RWPE1 (cell line): ENCODE measurements at regions not wholly inside any gene's neighbourhood (a gene's known extent, or its start where the extent isn't known, plus 50 kb on each side); places are given as distances from the start of the nearest gene placed in this dataset.

Experiments
- CTCF ChIA-PET: fragments of 350-600 bp; sonication (Branson Sonifier 250); formaldehyde crosslinking; extraction: SDS; loops from one replicate; lab custom pipeline; 2021; lab: Yijun Ruan, JAX
- POLR2A ChIA-PET: fragments of 400-600 bp; formaldehyde crosslinking; extraction: SDS; loops from one replicate; lab custom pipeline; 2020; ENCODE audit warnings: antibody characterized with exemption; ENCODE audit not compliant: low non-redundant PET; lab: Yijun Ruan, JAX
- DNase-seq: peaks from one replicate; pipeline ENCODE4 v3.0.0; 2012; ENCODE audit warnings: low spot score
- H3K27ac ChIP-seq: fragments of 450-650 bp; 2 replicates; pipeline ENCODE4 v1.5.1; 2017
- TF ChIP-seq, protein P1 (sequence below): fragments of 450-650 bp; conservative IDR thresholded peaks from 2 replicates; pipeline ENCODE4 v1.5.1; 2017; ENCODE audit warnings: low read depth, mild to moderate bottlenecking

DNA sequence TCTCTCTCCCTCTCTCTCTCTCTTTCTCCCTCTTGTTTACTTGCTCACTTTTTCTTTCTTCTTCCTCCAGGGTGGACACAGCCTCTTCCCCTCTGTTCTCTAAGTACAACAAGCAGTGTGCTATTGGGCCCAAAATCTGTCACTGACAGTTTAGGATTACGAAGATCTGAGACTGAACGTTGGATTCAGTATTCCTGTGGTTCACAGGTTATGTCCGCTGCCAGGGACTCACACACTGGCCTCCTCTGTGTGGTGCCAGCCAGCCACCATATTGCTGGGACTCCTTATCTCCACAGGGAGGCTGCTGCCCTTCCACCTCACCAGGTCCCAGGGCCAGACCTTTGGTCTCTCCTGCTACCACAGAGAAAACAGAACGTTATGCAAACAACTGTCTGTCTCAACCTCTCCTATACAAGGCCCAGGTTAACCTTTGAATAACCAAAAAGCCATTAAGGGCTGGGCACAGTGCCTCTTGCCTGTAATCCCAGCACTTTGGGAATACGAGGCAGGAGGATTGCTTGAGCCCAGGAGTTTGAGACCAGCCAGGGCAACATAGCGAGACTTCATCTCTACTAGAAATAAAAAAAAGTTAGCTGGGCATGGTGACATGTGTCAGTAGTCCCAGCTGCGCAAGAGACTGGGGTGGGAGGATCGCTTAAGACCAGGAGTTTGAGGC is 171.9 kb upstream of the RAB4A start:
- ChIA-PET POLR2A (no interaction called here), CTCF (no interaction called here)
- H3K27ac ChIP-seq, result no peak overlapping the region
- no peak for DNase-seq
- TF ChIP-seq, protein P1, sequence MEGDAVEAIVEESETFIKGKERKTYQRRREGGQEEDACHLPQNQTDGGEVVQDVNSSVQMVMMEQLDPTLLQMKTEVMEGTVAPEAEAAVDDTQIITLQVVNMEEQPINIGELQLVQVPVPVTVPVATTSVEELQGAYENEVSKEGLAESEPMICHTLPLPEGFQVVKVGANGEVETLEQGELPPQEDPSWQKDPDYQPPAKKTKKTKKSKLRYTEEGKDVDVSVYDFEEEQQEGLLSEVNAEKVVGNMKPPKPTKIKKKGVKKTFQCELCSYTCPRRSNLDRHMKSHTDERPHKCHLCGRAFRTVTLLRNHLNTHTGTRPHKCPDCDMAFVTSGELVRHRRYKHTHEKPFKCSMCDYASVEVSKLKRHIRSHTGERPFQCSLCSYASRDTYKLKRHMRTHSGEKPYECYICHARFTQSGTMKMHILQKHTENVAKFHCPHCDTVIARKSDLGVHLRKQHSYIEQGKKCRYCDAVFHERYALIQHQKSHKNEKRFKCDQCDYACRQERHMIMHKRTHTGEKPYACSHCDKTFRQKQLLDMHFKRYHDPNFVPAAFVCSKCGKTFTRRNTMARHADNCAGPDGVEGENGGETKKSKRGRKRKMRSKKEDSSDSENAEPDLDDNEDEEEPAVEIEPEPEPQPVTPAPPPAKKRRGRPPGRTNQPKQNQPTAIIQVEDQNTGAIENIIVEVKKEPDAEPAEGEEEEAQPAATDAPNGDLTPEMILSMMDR, result no peak

- no peak for DNase-seq
- ChIA-PET CTCF (interaction anchor here (0.5 kb wide), 1 partner anchor 381 kb away, joined by 3 read pairs; no protein-coding TSS in a partner anchor), POLR2A (no interaction called here)
- TF ChIP-seq, protein P1, result no peak
- H3K27ac ChIP-seq, result no peak overlapping the region
Measured at GRCh38 chr1:229101011-229101871, 169.7 kb upstream of the RAB4A start.

DNA sequence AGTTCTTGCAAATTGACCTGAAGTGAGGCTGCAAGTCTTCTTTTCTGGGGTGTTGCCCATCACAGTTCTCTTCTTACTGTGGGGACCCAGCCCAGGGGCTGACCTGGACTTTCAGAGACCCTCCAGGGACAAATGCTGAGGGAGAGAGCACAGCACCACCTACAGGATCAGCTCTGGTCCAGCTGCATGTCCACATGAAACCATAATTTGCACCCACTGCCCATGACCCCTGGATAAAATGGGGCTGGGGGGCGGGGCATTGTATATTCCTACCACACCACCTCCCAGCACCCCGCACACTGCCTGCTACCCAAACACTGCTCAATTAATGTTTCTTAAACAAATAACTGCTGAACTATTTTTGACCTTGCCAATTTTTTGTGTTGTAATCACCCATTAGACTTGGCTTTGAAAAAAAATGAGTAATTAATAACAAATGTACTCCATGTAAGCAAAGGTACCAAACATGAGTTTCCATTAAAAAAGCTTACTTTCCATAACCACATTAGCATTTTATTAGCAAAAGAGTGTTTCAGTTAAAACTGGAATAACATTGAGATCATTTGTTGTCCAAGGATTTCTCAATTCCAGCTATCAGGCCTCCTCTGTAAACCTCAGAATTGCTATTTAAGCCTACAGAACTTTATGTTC is 168.0 kb upstream of the RAB4A start:
- no peak for DNase-seq
- CTCF ChIA-PET, result no interaction called here

GRCh38 chr1:229104654-229105053 is 166.3 kb upstream of the RAB4A start:
- no peak overlapping the region for H3K27ac ChIP-seq
- POLR2A ChIA-PET, result no interaction called here
- TF ChIP-seq, protein P1, result no peak
- DNase-seq, result no peak
- CTCF ChIA-PET, result no interaction called here

More for the DNA sequence above, 168.0 kb upstream of the RAB4A start:
- POLR2A ChIA-PET, result no interaction called here
- no peak overlapping the region for H3K27ac ChIP-seq
- TF ChIP-seq, protein P1, result no peak

GRCh38 chr1:229105109-229105508 is 165.8 kb upstream of the RAB4A start:
- CTCF ChIA-PET, result no interaction called here
- no peak overlapping the region for H3K27ac ChIP-seq
- POLR2A ChIA-PET, result no interaction called here
- DNase-seq, result no peak
- TF ChIP-seq, protein P1, result no peak

- ChIA-PET CTCF (no interaction called here), POLR2A (no interaction called here)
- DNase-seq, result no peak
- TF ChIP-seq, protein P1, result no peak
- no peak overlapping the region for H3K27ac ChIP-seq
Measured at GRCh38 chr1:229105822-229106525, 164.9 kb upstream of the RAB4A start.
